Uterus (tissue), 2 donors: ENCODE measurements at regions not wholly inside any gene's neighbourhood (a gene's known extent, or its start where the extent isn't known, plus 50 kb on each side); places are given as distances from the start of the nearest gene placed in this dataset.

Source experiments
- POLR2A ChIP-seq, 2 donors: fragments of 450-650 bp; IDR thresholded peaks; one replicate each; pipeline ENCODE4 v1.6.1; 2016; ENCODE audit warnings: antibody characterized with exemption in 2 of 2, mild to moderate bottlenecking in 1 of 2, moderate library complexity in 1 of 2
- TF ChIP-seq, protein P1 (sequence below), 4 experiments: fragments of 200-600 bp in 2 of 4; fragments of 450-650 bp in 2 of 4; sonication (generic) in 2 of 4; IDR thresholded peaks; one replicate each; pipeline ENCODE4 v1.5.1; 2016 to 2019; ENCODE audit warnings: antibody characterized with exemption in 4 of 4, mild to moderate bottlenecking in 2 of 4, moderate library complexity in 1 of 4

GRCh38 chr13:79780240-79780639 lies 299.3 kb downstream of the NDFIP2 start:
- TF ChIP-seq, protein P1, sequence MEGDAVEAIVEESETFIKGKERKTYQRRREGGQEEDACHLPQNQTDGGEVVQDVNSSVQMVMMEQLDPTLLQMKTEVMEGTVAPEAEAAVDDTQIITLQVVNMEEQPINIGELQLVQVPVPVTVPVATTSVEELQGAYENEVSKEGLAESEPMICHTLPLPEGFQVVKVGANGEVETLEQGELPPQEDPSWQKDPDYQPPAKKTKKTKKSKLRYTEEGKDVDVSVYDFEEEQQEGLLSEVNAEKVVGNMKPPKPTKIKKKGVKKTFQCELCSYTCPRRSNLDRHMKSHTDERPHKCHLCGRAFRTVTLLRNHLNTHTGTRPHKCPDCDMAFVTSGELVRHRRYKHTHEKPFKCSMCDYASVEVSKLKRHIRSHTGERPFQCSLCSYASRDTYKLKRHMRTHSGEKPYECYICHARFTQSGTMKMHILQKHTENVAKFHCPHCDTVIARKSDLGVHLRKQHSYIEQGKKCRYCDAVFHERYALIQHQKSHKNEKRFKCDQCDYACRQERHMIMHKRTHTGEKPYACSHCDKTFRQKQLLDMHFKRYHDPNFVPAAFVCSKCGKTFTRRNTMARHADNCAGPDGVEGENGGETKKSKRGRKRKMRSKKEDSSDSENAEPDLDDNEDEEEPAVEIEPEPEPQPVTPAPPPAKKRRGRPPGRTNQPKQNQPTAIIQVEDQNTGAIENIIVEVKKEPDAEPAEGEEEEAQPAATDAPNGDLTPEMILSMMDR (IDR thresholded peaks at IDR 0.05) = no peak
- TF ChIP-seq POLR2A (IDR thresholded peaks at IDR 0.05) = no peak
